ENCODE measurements at regions not wholly inside any gene's neighbourhood (a gene's known extent, or its start where the extent isn't known, plus 50 kb on each side); places are given as distances from the start of the nearest gene placed in this dataset.

GRCh38 chr14:97353102-97353501, 555.9 kb downstream of the VRK1 start:
- no peak for DNase-seq (ENCODE audit: low spot score)

- no peak for DNase-seq (ENCODE audit: low spot score)
These were observed 557.0 kb downstream of the VRK1 start for GRCh38 chr14:97354119-97354722.

- DNase-seq (ENCODE audit: low spot score), result no peak
These were observed 562.2 kb downstream of the VRK1 start for GRCh38 chr14:97359341-97359740.

- DNase-seq (ENCODE audit: low spot score), result no peak
These were observed 564.0 kb downstream of the VRK1 start for GRCh38 chr14:97361181-97361580.

GRCh38 chr14:97361958-97362357, 564.8 kb downstream of the VRK1 start:
- DNase-seq (ENCODE audit: low spot score), result no peak

GRCh38 chr14:97366400-97366799, 569.2 kb downstream of the VRK1 start:
- DNase-seq (ENCODE audit: low spot score), result no peak

GRCh38 chr14:97367278-97367677, 570.1 kb downstream of the VRK1 start:
- no peak for DNase-seq (ENCODE audit: low spot score)

- no peak for DNase-seq (ENCODE audit: low spot score)
These were observed 570.9 kb downstream of the VRK1 start for GRCh38 chr14:97368049-97368448.

- no peak for DNase-seq (ENCODE audit: low spot score)
These were observed 571.9 kb downstream of the VRK1 start for GRCh38 chr14:97368900-97369564.

GRCh38 chr14:97369901-97370300, 572.7 kb downstream of the VRK1 start:
- no peak for DNase-seq (ENCODE audit: low spot score)

- no peak for DNase-seq (ENCODE audit: low spot score)
These were observed 579.1 kb downstream of the VRK1 start for GRCh38 chr14:97376310-97376709.

GRCh38 chr14:97377550-97377949, 580.4 kb downstream of the VRK1 start:
- no peak for DNase-seq (ENCODE audit: low spot score)

GRCh38 chr14:97379091-97379531, 581.9 kb downstream of the VRK1 start:
- no peak for DNase-seq (ENCODE audit: low spot score)

GRCh38 chr14:97380539-97380941, 583.4 kb downstream of the VRK1 start:
- DNase-seq (ENCODE audit: low spot score), result no peak

GRCh38 chr14:97381309-97381708, 584.1 kb downstream of the VRK1 start:
- no peak for DNase-seq (ENCODE audit: low spot score)

GRCh38 chr14:97382616-97383226, 585.5 kb downstream of the VRK1 start:
- DNase-seq (ENCODE audit: low spot score), result no peak

- no peak for DNase-seq (ENCODE audit: low spot score)
These were observed 588.5 kb downstream of the VRK1 start for GRCh38 chr14:97385727-97386126.

- DNase-seq (ENCODE audit: low spot score), result no peak
These were observed 590.2 kb downstream of the VRK1 start for GRCh38 chr14:97387252-97387874.

GRCh38 chr14:97388408-97388807, 591.2 kb downstream of the VRK1 start:
- no peak for DNase-seq (ENCODE audit: low spot score)

GRCh38 chr14:97390096-97390724, 593.0 kb downstream of the VRK1 start:
- no peak for DNase-seq (ENCODE audit: low spot score)

- DNase-seq (ENCODE audit: low spot score), result no peak
These were observed 596.1 kb downstream of the VRK1 start for GRCh38 chr14:97393244-97393643.

GRCh38 chr14:97395068-97395467, 597.9 kb downstream of the VRK1 start:
- DNase-seq (ENCODE audit: low spot score), result no peak

- no peak for DNase-seq (ENCODE audit: low spot score)
These were observed 604.5 kb downstream of the VRK1 start for GRCh38 chr14:97401714-97402113.
